Chondrocyte (in vitro differentiated cells): ENCODE measurements at regions not wholly inside any gene's neighbourhood (a gene's known extent, or its start where the extent isn't known, plus 50 kb on each side); places are given as distances from the start of the nearest gene placed in this dataset.

Experiments used
- DNase-seq: peaks from one replicate; pipeline ENCODE4 v3.0.0; 2021; ENCODE audit warnings: mixed read lengths, low spot score
- H3K27ac Mint-ChIP-seq: one replicate; pipeline ENCODE4 v1.8.0; 2021; ENCODE audit warnings: mild to moderate bottlenecking, moderate library complexity, mixed read lengths; ENCODE audit not compliant: unreplicated experiment
- H3K27me3 Mint-ChIP-seq: 2 replicates; pipeline ENCODE4 v1.8.0; 2021; ENCODE audit warnings: low read depth, mixed read lengths
- H3K36me3 Mint-ChIP-seq: 2 replicates; pipeline ENCODE4 v1.8.0; 2021; ENCODE audit warnings: low read depth, mixed read lengths
- H3K4me1 Mint-ChIP-seq: 2 replicates; pipeline ENCODE4 v1.8.0; 2021; ENCODE audit warnings: low read depth, mild to moderate bottlenecking, mixed read lengths
- H3K4me3 Mint-ChIP-seq: one replicate; pipeline ENCODE4 v1.8.0; 2021; ENCODE audit warnings: mild to moderate bottlenecking, moderate library complexity, mixed read lengths; ENCODE audit not compliant: unreplicated experiment
- H3K9me3 Mint-ChIP-seq: 2 replicates; pipeline ENCODE4 v1.8.0; 2021; ENCODE audit warnings: low read depth, mixed read lengths
- CTCF ChIP-seq: fragments of 200-600 bp; sonication (generic); IDR thresholded peaks from 2 replicates; pipeline ENCODE4 v1.5.0; 2021; ENCODE audit warnings: antibody characterized with exemption, mild to moderate bottlenecking, moderate library complexity

DNA sequence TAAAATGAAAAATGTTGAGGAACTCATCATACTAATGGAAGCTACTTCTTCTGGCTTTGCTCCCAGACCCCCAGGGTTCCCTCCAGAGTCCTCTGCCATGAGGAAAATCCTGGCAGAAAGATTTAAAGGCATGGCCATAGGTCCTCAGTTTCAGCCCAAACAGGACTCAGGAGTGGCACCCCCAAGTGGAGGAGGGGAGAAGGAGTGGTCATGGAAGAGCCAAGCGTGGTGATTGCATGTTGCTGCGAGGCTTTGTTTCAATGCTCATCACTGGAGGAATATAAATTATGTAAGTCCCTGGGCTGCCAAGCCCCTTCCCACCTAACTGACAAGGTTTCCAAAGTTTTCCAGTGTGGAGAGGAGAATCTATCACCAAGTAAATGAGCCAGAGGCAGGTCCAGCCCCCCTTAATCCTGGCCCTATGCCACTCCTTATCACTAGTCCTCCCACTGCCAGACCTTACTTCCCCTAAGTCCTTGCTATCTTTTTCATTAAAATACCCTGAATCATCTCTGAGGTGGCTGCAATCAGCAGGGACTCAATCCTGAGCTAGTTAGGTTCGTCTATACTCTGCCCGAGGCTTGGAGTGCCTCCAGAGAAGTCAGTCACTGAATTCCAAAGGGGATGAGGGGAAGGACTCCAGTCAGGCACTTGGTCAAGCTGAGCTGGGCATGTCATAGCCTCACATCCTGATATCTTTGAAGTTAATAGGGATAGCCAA is 70.7 kb upstream of the TAF1L start:
- no peak for TF ChIP-seq CTCF

DNA sequence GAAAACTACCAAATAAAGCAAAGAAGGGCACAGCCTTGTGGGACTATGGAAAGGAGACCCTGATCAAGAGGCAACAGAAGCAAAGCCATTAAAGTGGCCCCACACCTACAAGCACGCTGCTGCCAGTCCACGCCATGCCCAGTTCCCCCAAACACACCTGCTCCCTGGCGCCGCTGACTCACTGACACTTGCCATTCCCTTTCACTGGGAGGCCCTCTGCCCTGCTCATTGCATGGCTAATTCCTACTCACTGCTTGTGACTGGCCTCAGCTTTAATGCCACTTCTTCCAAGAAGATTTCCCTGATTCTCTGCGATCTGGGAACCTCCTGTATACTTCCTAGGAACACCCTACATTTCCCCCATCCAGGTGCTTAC is 71.2 kb upstream of the TAF1L start:
- no peak for DNase-seq
- peaks cover 3% of the 10 kb centered on the region for H3K9me3 Mint-ChIP-seq
- no peak for TF ChIP-seq CTCF
- H3K36me3 Mint-ChIP-seq: no peaks in the 10 kb centered on the region
- H3K27me3 Mint-ChIP-seq: peaks cover 7% of the 10 kb centered on the region
- no peak overlapping the region for H3K4me3 Mint-ChIP-seq
- H3K4me1 Mint-ChIP-seq: peaks cover 11% of the 10 kb centered on the region
- H3K27ac Mint-ChIP-seq: no peak overlapping the region

More for the DNA sequence above, 70.7 kb upstream of the TAF1L start:
- Mint-ChIP-seq H3K27me3 (peaks cover 9% of the 10 kb centered on the region), H3K4me1 (peaks cover 11% of the 10 kb centered on the region), H3K4me3 (no peak overlapping the region), H3K9me3 (peaks cover 3% of the 10 kb centered on the region), H3K36me3 (no peaks in the 10 kb centered on the region), H3K27ac (no peak overlapping the region)
- DNase-seq: no peak

DNA sequence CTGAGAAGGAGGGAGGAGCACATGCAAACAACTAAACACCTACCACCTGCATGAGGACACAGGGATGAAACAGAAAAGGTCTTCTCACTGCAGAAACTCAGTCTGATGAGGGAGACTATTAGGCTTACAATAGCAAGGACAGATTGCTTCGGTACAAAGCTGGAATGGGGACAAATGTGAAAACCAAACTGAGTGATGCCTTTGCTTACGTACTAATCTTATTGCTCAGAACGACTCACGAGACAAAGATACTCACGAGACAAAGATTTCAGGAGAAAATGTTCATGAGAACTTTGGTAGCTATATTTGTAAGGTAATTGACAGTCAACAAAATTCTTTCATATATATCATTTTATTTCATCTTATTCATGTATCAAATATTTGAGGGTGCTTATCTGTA is 71.9 kb upstream of the TAF1L start:
- Mint-ChIP-seq H3K4me1 (peaks cover 11% of the 10 kb centered on the region), H3K36me3 (no peaks in the 10 kb centered on the region), H3K27me3 (peaks cover 3% of the 10 kb centered on the region), H3K4me3 (no peak overlapping the region), H3K27ac (no peak overlapping the region), H3K9me3 (peaks cover 3% of the 10 kb centered on the region)
- no peak for TF ChIP-seq CTCF
- DNase-seq: no peak

DNA sequence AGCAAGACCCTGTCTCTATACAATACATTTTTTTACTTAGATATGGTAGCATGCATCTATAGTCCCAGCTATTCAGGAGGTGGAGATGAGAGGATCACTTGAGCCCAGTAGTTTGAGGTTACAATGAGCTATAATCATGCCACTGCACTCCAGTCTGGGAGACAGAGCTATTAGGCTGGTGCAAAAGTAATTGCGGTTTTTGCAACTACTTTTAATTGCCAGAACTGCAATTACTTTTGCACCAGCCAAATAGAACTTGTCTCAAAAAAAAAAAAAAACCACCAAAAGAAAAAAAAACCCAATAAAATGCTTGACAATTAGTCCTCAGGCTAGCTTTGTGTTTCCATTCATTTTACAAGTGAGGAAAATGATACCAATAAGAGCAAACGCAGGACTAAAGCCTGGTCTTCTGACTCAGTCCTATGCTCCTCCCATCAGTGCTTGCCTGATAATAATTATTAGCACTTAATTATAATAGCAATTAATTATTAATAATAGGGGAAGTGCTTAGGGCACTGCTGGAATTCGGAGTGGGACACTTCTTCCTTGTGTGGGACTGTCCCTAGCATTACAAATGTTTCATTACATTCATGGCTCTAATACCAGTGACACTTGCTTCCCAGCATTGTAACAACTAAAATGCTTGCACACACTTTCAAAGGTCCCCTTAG is 73.1 kb upstream of the TAF1L start:
- peaks cover 3% of the 10 kb centered on the region for H3K27me3 Mint-ChIP-seq
- no peaks in the 10 kb centered on the region for H3K36me3 Mint-ChIP-seq
- no peak for TF ChIP-seq CTCF
- no peak overlapping the region for H3K27ac Mint-ChIP-seq
- H3K4me1 Mint-ChIP-seq: peaks cover 11% of the 10 kb centered on the region
- no peak for DNase-seq
- no peak overlapping the region for H3K4me3 Mint-ChIP-seq
- peaks cover 3% of the 10 kb centered on the region for H3K9me3 Mint-ChIP-seq

DNA sequence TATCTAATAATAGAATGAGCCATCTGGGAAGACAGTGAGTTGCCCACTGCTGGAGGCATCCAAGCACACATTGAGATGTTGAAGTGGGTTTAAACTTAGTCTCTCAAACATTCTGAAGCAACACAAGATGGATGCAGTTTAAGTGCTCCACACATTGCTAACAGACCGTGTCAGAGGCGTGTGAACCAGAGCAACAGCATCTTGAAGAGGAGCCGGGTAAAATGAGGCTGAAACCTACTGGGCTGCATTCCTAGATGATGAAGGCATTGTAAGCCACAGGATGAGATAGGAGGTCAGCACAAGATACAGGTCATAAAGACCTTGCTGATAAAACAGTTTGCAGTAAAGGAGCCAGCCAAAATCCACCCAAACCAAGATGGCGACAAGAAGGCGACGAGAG is 73.5 kb upstream of the TMEM215 start:
- DNase-seq: no peak
- no peak overlapping the region for H3K27ac Mint-ChIP-seq
- peaks cover 3% of the 10 kb centered on the region for H3K9me3 Mint-ChIP-seq
- TF ChIP-seq CTCF: no peak
- H3K4me1 Mint-ChIP-seq: peaks cover 8% of the 10 kb centered on the region
- no peaks in the 10 kb centered on the region for H3K36me3 Mint-ChIP-seq
- H3K27me3 Mint-ChIP-seq: peaks cover 3% of the 10 kb centered on the region
- H3K4me3 Mint-ChIP-seq: no peak overlapping the region
